NCI-H187 treated with DMSO at 0.1 percent for 48 hours (cell line): ENCODE measurements at regions not wholly inside any gene's neighbourhood (a gene's known extent, or its start where the extent isn't known, plus 50 kb on each side); places are given as distances from the start of the nearest gene placed in this dataset.

Experiments used
- DNase-seq: peaks from one replicate; lab custom pipeline; 2025; lab: John Stamatoyannopoulos, UW

DNA sequence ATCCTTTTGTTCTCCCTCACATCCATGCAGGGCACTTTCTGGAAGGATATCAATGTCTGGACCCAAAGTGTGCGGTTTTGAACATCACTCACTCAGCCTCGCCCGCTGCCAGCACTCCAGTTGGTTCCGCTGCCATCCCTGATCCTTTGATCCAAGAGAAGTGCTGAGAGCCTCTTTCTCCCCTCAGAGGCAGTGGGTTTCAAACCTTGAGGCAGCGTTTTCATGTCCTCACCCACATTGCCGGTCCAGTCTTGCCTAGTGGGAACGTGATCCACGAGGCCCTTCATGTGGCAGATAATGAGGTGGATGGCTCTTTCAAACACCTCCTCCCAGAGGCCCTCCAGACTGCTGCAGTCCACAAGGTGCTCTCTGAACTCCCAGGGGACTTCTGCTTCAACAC is 122.2 kb downstream of the ACTL8 start:
- no peak for DNase-seq

DNA sequence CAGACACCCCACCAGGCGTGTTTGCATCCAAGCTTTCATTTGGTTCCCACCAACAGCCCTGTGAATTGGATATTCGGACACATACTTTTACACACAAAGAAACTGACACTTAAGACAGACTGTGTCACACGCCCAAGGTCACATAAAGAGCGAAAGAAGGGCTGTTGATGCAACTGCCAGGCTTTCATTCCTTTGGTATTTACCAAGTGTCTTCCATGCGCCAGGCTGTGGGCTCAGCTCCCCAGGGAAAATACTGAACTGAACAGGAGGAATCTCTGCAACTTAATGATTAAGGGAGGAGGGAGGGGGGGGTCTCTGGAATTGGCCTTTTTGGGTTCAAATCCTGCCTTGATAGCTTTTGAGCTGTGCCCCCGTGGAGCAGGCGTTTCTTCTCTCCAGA is 122.8 kb downstream of the ACTL8 start:
- no peak for DNase-seq

DNA sequence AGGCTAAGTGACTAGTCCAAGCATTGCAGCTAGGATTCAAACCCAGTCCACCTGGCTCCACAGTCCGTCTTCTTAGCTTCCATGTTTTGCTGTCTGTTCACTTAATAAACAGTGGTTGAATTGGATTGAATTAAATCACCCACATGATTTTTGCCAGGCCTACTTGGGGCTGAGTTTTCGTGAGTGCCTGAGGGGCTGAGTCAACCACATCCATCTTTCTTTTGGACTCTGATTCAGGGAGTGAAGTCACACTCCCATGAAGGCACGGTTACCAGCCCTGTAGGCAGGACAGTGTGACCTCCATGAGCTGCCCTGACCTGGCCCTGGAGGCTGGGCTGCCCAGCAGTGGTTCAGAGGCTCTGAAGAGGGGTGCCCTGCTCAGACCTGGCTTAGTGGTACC is 123.7 kb downstream of the ACTL8 start:
- DNase-seq = no peak

DNA sequence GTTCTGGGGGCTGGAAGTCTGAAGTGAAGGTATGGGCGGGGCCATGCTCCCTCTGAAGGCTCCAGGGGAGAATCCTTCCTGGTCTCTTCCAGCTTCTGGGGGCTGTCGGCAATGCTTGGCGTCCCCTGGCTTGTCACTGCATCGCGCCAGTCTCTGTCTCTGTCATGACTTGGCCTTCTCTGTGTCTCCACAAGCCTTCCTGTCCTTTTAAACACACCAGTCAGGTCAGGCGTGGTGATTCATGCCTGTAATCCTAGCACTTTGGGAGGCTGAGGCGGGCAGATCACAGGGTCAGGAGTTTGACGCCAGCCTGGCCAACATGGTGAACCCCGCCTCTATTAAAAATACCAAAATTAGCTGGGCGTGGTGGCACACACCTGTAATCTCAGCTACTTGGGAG is 125.3 kb downstream of the ACTL8 start:
- DNase-seq = no peak

DNA sequence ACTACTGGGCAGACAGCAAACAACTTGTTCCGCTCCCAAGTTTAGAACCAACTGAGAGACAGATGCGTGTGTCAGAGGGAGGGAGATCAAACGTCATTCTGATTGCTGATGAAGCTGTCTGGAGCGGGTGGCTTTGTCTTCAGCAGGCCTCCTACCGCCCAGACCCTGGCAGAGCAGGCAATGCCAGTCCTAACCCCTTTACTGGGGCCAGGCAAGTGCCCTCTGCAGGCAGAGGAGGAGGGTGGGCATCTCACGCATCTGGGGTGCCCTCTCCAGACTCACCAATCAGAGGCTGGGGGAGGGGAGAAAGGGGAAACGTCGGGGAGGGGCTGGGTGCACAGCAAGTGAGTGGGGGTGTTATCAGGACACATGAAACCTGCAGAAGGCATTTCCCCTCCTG is 126.6 kb downstream of the ACTL8 start:
- no peak for DNase-seq

DNA sequence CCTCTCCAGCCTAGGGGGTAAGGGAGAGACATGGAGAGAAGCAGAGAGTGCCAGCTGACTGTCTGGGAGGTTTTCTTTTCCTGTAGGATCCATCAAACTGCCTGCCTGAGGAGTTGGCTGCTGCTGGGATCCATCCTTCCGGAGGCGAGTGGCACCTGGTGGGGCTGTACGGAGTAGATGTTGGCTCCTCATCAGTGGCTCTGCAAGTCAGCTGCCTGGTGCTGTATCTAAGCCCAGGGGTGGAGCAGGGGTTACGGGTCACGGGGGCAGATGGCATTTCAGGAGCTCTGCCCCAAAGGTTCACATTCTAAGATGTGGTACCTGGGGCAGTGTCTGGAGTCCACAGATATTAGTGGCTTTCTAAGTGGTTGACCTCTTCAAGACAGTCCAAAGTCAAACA is 128.0 kb downstream of the ACTL8 start:
- DNase-seq = no peak

DNA sequence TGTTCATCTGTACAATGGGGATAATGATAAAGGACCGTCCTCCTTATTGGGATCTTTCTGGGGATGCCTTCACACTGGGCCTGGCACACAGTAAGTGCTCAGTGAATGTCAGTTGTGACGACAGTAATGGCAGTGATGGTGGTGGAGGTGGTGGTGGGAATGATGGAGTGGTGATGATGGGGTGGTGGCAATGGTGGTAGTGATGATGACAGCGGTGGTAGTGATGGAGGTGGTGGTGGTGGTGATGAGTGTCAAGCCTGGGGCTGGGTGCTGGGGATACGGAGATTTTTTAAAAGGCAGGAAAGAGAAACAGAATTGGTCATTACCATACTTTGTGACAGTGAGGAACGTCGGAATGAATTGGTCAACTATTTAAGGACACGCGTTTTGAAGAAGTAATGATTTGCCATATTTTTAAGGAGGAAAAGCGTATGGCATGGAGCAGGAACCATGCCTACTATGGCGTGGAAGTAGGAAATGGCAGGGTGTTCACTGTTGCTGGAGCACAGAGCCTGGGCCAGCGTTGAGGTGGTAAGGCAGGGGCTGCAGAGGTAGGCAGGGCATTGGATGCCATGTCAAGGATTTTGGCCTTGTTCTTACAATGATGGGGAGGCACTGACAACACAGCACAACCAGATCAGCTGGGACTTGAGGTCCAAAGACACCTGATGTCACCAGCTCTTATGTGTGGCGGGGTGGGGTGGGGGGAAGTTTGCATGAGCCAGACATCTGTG is 128.7 kb downstream of the ACTL8 start:
- no peak for DNase-seq

DNA sequence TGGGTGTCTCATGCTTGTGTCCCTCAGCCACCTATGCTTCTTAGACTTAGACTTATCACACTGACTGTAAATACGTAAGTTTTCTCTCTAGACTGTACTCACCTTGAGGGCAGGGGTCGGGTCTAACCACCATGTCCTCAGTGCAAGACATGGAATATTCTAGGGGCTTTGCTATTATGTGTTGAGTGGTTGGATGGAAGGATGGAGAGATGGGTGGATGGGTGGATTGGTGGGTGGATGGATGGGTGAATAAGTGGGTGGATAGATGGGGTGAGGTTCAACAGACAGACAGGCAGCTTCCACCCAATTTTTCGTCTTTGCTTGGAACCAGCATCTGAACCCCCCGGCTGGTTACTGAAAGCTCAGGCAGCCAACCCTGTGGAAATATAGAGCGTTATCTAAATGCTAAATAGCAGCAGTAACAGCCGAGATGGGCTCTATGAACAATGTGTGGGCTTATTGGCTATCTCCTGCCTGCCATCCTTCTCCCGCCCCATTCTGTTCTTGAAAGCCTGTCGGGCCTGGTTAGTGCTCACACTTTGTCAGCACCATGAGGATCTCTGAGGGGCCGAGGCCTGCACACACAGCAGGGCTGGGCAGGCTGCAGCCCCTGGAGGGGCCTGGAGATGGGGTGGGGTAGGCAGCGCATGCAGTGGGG is 130.7 kb downstream of the ACTL8 start:
- DNase-seq = no peak

DNA sequence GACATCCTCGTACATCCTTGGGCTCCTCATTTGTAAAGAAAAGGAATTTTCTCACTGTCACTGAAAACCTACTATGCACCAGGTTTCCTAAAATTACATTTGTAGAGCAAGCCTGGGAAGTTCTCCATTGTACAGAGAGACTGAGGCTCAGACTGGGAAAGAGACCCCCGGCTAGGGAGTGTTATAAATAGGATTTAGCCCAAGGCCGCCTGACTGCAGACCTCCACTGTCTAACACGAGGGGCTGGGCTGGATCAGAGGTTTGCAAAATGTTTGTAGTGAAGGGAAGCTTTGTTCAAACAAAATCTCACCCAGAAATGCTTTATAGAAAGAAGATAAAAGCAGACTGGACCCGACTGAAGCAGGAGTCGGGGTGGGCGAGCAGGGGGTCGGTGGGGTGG is 131.3 kb downstream of the ACTL8 start:
- DNase-seq = no peak

DNA sequence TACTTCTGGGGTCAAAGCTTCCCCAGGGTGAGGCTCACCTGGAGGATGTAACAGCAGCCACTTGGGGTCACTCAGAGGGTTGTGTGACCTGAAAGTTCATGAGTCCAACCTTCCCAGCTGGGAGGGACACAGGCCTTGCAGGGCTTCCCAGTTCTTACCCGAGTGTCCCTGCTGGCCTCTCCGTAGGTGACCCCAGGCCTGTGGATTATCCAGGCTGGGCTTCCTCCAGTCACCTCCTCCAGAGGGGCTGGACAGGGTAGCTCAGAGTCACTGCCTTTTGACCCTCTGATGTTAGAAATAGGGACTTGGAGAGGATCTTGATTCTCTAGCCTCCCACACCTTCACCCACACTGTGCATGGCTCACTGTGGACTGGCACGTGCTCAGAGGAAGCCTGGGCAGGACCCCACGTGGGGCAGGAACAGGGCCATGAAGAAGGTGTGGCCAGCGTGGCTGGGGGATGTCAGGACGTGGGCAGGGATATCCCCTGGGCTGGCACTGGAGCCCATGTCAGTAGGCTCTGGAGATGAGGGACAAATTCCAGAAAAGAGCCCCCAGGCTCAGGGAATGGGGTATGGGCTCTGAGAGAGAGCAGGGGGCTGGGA is 131.8 kb downstream of the ACTL8 start:
- DNase-seq = no peak

DNA sequence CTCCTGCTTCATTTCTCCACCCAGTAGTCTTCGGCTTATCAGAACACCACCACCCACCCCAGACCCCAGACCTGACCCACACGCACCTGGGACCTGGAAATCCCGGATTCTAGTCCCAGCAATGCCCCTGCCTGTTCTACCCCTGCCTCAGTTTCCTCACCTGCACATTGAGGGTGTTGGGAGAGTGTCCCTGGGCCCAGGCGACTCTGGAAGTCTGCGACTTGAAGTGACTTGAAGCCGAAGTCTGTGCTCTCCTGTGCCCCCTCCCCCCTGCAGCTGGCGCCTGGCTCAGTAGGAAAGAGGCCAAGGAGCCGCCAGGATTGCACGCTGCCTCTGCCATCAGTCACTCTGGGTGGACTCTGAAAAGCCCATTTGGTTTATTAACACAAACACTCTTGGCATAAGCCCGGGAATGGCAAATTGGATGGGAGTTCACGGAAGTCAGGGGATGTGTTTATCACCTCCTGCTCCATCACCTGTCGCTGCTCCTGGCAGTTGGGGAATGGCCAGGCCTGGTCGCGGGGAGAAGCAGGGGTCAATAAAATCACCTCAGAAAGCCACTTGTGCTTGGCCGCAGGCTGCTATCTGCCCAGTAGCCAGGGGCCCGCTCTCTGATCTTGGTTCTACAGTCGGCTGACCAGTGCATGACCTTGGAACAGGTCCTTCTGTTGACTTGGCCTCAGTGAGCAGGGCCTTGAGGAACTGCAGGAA is 132.7 kb downstream of the ACTL8 start:
- no peak for DNase-seq

DNA sequence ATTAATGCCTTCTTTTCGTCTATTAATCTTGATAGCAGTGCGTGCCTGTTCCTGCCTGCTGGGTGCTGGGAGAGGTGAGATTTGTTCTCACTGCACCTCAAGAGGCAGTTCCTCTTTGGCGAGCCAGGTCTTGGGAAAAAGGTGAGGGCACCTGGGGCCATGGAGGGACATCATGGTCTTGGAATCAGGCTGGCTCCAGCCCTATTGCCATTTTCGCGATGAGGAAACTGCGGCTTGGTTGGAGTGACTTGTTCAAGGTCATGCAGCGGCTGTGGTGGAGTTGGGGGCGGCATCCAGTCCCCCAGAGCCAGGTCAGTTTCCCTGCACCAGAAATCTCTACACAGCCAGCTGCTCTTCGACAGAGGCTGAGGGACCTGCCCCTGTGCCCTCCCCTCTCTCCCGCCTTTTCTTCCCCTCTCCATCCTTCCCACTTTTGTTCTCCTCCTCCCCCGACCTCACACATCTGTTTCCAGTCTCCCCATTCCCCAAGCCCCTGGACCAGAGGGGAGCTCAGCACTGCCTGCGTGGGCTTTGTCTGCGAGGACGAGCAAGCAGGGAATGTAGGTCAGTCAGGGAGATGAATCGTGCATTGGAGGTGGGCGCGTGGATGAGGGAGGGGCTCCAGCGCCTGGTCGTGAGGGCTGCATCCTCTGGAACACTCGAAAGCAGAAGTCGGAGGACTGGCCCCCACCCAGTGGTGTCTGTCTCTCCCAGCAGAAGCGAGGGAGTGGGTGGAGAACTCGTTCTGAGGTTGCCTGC is 135.1 kb downstream of the ACTL8 start:
- no peak for DNase-seq

DNA sequence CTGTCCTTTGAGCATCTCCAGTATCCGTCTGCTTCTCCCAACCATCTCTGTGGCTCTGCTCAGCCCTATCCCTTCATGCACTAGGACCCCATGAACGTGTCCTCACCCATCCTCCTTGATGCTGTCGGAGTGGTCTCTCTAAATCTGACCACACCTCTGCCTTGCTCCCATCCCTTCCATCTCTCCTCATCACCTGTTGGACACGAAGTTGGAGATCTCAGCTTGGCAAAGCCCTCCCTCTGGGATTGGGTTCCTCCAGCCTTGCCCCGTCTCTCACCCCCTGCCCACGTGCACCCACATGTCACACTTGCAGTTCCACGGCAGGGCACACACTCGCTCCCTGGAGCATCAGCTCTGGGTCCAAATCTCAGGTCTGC is 135.7 kb downstream of the ACTL8 start:
- DNase-seq = no peak

DNA sequence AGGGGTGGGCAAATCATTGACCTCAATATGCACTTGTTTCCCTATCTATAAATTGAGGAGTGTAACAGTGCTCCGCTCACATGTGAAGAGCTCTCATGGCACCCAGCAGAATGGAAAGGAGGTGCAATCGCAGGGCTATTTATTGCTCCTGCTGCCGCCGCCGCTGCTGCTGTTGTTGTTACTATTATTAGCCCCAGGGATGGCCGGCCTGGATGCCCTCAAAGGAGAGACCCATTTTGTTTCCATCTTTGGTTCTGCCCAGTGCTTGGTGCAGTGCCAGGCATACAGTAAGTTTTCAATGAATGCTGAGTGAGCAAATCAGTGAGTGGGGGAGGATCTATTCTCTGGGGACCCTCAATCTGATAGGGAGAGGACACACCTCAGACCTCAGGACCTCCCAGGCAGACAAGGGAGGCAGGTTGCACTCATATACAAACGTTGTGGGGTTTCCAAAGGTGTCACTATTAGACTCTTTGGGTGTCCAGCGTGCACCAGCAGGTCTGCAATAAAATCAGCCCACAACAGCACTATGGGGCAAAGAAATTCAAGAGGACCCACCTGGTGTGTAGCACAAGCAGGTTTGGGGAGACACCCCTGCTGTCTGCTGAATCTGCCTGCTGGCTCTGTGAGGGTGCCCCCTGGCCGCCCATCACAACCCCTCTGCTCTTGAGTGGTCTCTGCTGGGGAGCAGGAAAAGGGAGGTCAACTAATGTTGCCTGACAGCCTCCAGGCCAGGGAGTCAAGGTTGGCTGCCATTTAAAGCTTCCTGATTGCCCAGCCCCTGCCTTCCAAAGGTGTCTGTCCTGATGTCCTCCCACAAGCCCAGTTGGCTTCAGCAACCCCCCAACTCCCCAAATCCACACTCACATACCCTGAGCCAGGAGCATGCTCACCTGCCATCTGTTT is 136.3 kb downstream of the ACTL8 start:
- no peak for DNase-seq

DNA sequence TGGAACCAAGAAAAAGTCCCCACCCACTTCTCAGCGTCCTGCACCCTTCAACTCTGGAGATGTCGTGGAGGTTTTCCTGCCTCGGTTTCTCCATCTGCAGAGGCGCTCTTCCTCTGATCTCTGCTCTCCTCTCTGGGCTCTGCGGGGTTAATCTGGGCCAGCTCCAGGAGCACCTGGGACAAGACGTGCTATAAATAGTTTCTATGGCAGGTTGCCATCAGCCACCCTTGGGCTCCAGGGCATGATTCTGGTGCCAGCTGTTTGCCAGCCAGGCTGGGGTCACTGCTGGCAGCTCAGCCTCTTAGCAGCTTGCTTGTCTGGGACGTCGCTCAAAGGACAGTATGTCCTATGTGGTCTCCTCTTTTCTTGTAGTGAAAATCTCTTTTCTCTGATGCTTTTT is 137.1 kb downstream of the ACTL8 start:
- DNase-seq = no peak

DNA sequence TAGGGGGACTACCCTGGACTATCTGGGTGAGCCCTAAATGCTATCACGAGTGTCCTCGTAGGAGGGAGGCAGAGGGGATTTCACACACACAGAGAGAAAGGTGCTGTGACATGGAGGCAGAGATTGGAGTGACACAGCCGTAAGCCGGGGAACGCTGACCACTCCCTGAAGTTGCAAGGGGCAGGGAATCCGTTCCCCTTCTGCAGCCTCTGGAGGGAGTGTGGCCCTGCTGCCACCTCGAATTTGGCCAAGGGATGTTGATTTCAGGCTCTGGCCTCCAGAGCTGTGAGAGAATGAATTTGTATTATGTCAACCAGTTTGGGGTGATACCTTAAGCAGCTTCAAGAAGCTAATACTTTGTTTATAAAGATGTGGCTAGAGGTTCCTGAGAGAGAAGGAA is 137.7 kb downstream of the ACTL8 start:
- no peak for DNase-seq

DNA sequence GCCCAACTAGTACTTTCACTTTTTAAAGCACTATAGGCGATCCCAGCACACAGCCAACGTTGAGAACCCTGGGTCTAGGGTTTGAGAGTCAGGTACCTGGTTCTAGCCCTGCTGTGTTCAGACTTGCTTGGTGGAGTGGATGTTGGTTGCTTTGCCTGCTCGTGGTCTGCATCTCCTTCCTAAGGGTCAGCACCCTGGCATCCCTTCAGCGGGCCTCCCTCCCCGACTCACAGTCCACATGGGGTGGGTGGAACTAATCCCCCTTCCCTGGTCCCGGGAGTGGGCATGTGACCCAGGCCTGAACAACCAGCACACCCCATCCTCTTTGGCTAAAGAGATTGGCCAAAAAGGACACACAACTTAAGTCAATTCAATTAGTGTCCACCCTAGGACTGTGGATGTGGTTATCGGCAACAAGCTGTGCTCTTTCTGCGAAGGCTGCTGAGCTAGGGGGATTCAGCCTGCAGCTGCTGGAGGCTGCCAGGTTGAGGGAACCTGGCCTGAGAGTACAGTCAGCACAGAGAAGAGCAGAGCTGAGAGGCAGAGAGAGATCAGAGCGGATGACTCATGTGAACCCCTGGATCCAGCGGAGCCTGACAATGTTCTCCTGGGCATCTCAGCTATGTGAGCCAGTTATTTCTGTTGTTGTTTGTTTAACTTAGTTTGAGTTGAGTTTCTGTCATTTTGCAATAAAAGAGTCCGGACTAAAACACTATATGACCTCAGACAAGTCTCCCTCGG is 138.9 kb downstream of the ACTL8 start:
- DNase-seq = no peak

DNA sequence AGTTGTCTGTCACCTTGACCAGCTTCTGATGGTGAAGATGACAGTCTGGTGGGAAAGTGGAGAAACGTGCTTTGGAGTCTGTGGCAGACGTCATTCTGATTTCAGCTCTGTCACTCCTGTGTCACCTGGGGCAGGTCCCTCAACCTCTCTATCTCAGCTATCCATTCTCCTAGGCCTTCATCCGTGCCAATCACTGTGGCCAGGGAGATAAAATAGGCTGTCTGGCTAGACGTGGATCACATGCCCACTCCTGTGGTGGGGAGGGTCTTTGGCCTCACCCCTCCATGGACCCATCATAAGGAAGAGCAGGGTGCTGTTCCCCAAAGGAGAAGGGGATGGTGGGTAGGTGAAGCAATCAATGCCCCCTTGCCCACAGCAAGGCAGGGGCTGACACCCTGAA is 140.3 kb downstream of the ACTL8 start:
- DNase-seq = no peak

DNA sequence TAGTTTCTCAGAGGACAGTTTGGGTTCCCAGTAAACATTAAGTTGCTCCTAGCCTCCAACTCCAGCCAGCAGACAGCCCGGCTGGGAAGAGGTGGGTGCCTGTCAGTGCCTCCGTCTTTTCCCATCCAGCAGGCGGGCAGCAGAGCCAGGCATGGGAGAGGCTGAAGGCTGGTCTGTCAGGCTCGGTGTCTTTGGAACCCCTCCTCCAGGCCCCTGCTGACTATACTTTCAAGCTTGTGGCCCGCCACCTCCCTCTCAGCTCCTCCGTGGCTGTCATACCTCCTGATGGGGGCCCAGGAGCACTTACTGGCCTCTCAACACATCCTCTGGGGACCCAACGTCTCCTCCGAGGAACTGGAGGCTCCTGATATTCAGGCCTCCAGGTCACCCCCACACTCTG is 140.9 kb downstream of the ACTL8 start:
- no peak for DNase-seq

DNA sequence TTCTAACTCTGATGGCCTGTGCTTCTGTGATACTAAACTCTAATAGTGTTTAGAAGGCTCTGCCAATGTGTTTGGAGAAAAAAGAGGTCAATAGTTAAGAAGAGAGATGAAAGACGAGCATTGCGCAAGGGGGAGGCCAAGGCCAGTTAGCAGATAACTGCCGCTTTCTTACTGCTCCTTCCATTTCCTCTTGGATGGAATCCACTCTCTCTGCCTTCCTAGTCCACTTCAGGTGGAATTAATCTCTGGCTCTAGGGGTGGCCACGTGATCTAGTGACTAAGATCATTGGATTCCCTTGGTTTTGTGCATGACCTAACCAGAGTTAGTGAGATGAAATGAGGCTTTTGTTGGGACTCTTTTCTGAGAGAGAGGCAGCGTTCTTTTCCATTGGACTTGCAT is 148.3 kb downstream of the ACTL8 start:
- no peak for DNase-seq

DNA sequence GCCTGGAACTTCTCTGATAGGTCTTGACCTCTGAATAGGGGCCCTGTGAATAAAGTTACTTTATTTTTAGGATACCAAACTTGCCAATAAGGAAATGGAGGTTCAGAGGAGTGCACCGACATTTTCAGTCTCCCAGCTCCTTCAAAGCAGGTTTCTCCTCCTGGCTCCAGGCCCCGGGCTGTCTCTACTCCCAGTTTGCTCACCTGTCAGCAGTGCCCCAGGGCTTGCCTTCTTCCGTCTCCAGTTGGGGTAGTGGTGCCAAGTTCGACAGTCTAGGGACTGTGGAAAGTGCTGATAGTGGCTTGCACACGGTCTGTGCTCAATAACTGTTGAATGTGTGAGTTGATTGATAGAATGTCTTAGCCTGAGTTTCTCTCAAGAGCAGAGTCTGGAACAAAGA is 149.2 kb downstream of the ACTL8 start:
- no peak for DNase-seq
